Caki2 (cell line): ENCODE measurements at regions not wholly inside any gene's neighbourhood (a gene's known extent, or its start where the extent isn't known, plus 50 kb on each side); places are given as distances from the start of the nearest gene placed in this dataset.

Source experiments
- DNase-seq: peaks from one replicate; pipeline ENCODE4 v3.0.0-alpha.2; 2015; ENCODE audit warnings: low read depth
- in situ Hi-C: cut with HindIII; loops from 2 replicates; pipeline ENCODE4 v1.10.0; 2016; ENCODE audit warnings: low sequenced_read_pairs, low pct_unique_long_range_greater_than_20kb, mixed read lengths

DNA sequence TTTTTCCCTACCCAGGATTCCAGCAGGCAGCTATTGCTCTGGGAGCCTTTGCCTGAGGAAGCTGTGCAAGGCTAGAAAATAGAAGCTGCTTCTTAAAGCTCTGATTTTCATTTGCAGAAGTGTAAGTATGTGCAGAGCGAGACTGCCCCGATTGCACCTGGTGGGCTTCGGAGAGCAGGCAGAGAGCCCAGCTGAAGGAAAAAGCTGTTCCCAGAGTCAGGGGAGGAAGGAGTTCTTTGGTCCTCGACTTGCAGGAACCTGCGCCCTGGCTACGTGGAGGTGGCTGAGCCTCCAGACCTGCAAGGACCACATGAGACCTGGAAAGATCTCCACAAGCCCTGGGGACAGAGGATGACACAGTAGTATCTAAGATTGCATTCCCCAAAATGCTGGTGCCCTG is 235.0 kb upstream of the ARGLU1 start:
- in situ Hi-C loops, result no loop called here

GRCh38 chr13:106799781-106800335 is 231.9 kb upstream of the ARGLU1 start:
- no peak for DNase-seq
- in situ Hi-C loops, result no loop called here

More for the DNA sequence above, 235.0 kb upstream of the ARGLU1 start:
- DNase-seq, result no peak

GRCh38 chr13:106797081-106797640 is 229.2 kb upstream of the ARGLU1 start:
- DNase-seq, result no peak
- in situ Hi-C loops, result no loop called here

GRCh38 chr13:106796280-106797047 is 228.5 kb upstream of the ARGLU1 start:
- no peak for DNase-seq
- in situ Hi-C loops, result no loop called here

DNA sequence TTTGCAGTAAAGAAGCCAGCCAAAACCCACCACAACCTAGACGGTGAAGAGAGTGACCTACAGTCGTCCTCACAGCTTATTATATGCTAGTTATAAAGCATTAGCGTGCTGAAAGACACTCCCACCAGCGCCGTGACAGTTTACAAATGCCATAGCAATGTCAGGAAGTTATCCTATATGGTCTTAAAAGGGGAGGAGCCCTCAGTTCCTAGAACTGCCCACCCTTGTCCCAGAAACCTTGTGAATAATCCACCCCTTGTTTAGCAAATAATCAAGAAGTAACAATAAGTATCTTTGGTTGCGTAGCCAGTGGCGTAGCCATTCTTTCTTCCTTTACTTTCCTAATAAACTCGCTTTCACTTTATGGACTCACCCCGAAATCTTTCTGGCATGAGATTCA is 227.9 kb upstream of the ARGLU1 start:
- DNase-seq, result no peak
- in situ Hi-C loops, result no loop called here

DNA sequence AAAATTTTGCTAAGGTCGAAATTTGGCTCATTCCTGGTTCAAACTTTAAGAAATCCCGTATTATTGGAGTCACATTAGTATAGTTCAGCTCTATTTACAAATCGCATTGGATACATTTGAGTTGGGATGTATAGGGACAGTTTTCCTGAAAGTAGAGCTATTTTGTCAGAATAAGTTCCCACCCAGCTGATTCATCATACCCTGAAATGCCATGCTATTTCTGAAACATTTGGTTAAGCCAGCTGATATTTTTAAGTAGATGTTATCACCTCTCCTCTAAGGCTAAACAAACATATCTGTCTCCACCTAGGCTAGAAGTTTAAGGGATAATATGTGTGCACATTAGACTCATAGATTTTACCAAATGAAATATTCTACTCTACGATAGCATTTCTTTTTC is 226.2 kb upstream of the ARGLU1 start:
- in situ Hi-C loops, result no loop called here

GRCh38 chr13:106789911-106790310 is 222.0 kb upstream of the ARGLU1 start:
- in situ Hi-C loops, result no loop called here
- no peak for DNase-seq

More for the DNA sequence above, 226.2 kb upstream of the ARGLU1 start:
- DNase-seq, result no peak

DNA sequence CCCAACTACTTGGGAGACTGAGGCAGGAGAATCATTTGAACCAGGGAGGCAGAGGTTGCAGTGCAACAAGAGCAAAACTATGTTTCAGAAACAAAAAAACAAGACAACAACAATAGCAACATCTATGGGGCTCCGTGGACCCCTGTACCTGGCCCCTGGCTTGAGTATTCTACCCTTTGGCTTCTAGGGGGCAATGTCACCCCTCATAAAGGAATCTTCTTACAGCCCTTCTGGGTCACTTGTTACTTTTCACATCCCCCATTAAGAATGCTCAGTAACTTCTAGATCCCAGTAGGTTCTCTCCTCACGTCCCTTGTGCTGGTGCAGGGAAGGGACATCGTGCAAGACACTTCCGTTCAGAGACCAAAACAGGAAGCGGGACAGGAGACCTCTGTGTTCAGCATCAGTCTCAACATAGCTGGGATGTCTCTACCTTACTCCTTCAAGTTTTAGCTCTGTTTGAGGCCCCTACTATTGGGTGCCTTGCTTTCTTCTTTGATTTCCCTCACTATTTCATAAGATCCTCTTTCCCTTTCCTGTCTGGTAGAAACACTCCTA is 218.1 kb upstream of the ARGLU1 start:
- DNase-seq, result no peak
- in situ Hi-C loops, result no loop called here

DNA sequence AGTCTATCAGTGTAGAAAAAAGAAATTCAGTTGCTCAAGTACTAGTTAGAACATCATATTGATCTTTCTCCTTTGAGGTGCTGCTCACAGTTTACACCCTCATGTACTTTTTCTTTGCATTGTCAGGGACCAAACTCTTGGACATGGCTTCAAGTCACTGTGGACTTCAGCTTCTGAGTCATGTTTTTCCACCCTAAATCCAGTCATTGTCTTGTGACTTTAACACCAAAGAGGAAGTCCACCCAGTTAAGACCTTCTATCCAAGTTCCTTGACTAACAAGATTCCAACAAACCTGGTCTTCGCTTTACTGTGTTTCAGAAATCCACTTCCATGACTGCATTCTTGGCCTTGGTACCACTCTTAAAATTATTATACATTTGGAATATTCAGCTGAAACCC is 206.7 kb upstream of the ARGLU1 start:
- no peak for DNase-seq
- in situ Hi-C loops, result no loop called here

GRCh38 chr13:106772006-106772601 is 204.2 kb upstream of the ARGLU1 start:
- in situ Hi-C loops, result no loop called here
- DNase-seq, result no peak

DNA sequence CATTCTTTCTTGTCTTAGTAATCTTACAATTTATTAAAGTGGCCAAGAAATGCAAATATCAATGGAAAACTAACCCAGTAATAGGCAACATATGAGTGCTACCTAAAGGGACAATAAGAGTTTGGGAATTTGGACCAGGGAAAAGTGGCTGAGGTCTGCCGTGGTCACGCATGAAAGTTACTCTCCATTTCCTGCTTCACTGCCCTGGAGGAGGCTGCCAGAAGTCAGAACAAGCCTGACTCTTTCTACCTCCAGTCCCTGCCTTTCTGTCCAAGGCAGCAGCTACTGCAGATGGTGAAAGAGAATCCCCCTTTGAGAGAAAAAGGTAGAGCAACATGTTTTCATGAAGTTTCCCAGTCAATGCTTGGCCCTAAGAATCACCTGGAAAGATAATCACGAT is 201.1 kb upstream of the ARGLU1 start:
- no peak for DNase-seq
- in situ Hi-C loops, result no loop called here

DNA sequence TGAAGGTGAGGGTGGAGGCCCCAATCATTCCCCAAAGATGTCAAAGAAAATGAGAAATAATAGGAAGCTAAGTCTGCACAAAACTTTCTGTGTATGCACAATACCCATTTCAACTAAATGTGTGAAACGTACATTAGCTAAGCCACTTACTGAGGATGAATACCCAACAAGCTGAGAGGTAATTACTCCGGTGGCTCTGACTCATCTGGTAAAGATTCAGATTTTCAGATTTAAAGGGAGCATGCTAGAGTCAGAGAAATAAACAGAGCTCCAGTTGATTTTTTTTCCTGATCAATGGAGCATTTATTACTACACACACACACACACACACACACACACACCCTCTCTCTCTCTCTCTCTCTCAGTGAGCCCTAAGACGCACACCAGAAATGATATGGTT is 194.8 kb upstream of the ARGLU1 start:
- DNase-seq, result peak; percentile 8

GRCh38 chr13:106756446-106756845 is 188.5 kb upstream of the ARGLU1 start:
- no peak for DNase-seq
- in situ Hi-C loops, result no loop called here

More for the DNA sequence above, 194.8 kb upstream of the ARGLU1 start:
- in situ Hi-C loops, result no loop called here

DNA sequence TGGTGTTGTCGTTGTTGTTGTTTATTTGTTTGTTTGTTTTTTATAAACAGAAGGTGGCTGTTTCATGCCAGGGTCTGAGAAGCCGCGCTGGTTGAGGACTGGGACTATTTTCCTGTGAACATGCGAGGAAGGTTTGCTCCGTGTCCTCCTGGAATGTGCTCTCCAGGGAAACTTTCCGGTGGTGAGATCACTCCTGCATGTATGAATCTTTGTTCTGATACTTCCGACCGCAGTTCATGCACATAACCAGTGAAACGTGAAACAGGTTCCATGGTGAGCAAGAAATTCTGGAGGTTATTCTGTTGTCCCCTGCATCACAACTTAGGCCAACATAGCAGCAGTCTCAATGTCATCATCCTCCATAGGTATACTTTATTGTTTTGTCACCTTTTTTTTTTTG is 187.6 kb upstream of the ARGLU1 start:
- in situ Hi-C loops, result no loop called here
- no peak for DNase-seq

GRCh38 chr13:106753251-106753650 is 185.3 kb upstream of the ARGLU1 start:
- DNase-seq, result no peak
- in situ Hi-C loops, result no loop called here

DNA sequence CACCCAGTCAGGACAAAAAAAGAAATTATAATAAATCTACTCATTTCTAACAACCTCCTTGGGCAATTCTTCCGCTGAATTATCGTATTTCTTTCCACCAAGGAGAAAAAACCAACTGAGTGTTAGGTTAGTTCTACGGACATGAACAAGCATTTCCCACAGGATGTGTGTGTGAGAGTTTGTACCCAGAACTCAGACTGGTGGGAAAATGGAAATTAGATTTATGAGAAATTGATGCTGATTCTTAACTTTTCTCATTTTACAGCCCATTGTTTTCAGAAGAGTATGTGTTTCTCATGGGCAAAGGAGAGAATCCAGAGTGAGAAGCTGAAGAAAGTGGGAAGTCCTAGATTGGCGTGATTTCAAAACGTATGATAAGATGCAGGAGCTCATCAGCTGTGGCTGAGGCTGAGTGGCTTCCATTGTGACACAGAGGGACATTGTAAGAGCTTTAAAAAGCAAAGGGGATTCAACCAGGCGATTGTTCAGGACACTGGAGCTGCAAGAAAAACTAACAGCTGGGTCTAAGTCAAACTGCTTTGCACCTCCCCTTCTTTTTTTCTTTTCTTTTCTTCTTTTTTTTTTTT is 184.7 kb upstream of the ARGLU1 start:
- in situ Hi-C loops, result no loop called here
- DNase-seq, result no peak

- in situ Hi-C loops, result no loop called here
- no peak for DNase-seq
These were observed 180.8 kb upstream of the ARGLU1 start for GRCh38 chr13:106748785-106749184.

- in situ Hi-C loops, result no loop called here
These were observed 176.6 kb upstream of the ARGLU1 start for GRCh38 chr13:106744516-106744915.

DNA sequence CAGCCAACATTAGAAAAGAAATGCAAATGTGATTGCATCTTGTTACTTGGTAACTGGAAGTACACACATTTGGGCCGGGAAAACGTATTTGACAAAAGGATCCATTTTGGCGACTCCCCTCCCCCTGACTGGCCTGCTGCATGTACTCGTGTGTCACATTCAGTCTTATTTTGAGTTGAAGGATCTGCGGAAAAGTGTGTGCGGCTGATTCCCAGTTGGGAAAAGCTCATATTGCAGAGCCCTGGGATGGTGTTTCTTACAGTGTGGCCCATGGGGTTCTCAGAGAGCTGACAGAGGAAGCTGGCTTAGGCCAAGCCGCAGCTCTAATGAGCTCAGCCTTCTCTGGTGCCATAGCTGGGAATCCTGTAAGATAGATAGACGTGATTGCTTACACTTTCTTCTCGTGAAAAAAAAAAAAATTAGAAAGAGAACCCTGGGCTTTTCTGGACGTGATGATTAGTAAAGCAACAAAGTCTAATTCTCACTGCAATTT is 170.3 kb upstream of the ARGLU1 start:
- in situ Hi-C loops, result no loop called here

More at GRCh38 chr13:106744516-106744915, 176.6 kb upstream of the ARGLU1 start:
- DNase-seq, result no peak

More for the DNA sequence above, 170.3 kb upstream of the ARGLU1 start:
- DNase-seq, result no peak
